H1 (cell line): ENCODE measurements at regions not wholly inside any gene's neighbourhood (a gene's known extent, or its start where the extent isn't known, plus 50 kb on each side); places are given as distances from the start of the nearest gene placed in this dataset.

Source experiments
- CTCF ChIA-PET: fragments of 300-600 bp; sonication (Branson Sonifier 250); formaldehyde crosslinking; loops from one replicate; lab custom pipeline; 2021; ENCODE audit not compliant: partially characterized antibody; lab: Charles Lee
- POLR2A ChIA-PET: fragments of 300-600 bp; sonication (Branson Sonifier 250); formaldehyde crosslinking; loops from one replicate; lab custom pipeline; 2021; ENCODE audit warnings: inconsistent platforms; ENCODE audit not compliant: partially characterized antibody; lab: Charles Lee
- DNase-seq, 2 experiments: peaks; one replicate each; pipeline versions ENCODE4 v3.0.0 to v3.0.0-alpha.2; 2010 to 2022; ENCODE audit warnings: low spot score in 2 of 2, low read depth in 1 of 2, mixed read lengths in 1 of 2
- FAIRE-seq: peaks from 2 replicates; lab custom pipeline; 2011; peaks lifted over from hg19 to GRCh38; lab: Jason Lieb, UNC
- H2AFZ ChIP-seq: 2 replicates; pipeline ENCODE4 v1.8.1; 2012; ENCODE audit warnings: low read length, inconsistent platforms
- H2AK5ac ChIP-seq: 2 replicates; pipeline ENCODE4 v1.6.1; 2013; ENCODE audit warnings: low read depth, low read length
- H2BK120ac ChIP-seq: replicated peaks from 2 replicates; pipeline ENCODE3; 2013; ENCODE audit warnings: low read depth, low read length, inconsistent platforms
- H2BK12ac ChIP-seq: 2 replicates; pipeline ENCODE4 v1.6.1; 2013; ENCODE audit warnings: low read depth, low read length
- H2BK15ac ChIP-seq: 2 replicates; pipeline ENCODE4 v1.6.1; 2013; ENCODE audit warnings: low read length
- H2BK20ac ChIP-seq: 2 replicates; pipeline ENCODE4 v1.6.1; 2013; ENCODE audit warnings: low read length
- H2BK5ac ChIP-seq: 2 replicates; pipeline ENCODE4 v1.6.1; 2013; ENCODE audit warnings: low read depth, low read length
- H3K14ac ChIP-seq: 2 replicates; pipeline ENCODE4 v1.6.1; 2013; ENCODE audit warnings: inconsistent platforms; ENCODE audit not compliant: insufficient read length
- H3K18ac ChIP-seq: 2 replicates; pipeline ENCODE4 v1.6.1; 2013; ENCODE audit warnings: low read length; ENCODE audit errors: extremely low read depth
- H3K23ac ChIP-seq: 2 replicates; pipeline ENCODE4 v1.6.1; 2013; ENCODE audit warnings: inconsistent platforms; ENCODE audit not compliant: insufficient read length
- H3K23me2 ChIP-seq: 2 replicates; pipeline ENCODE4 v1.6.1; 2013; ENCODE audit warnings: low read depth, low read length
- H3K27ac ChIP-seq: 2 replicates; pipeline ENCODE4 v1.6.1; 2011; ENCODE audit warnings: low read depth, low read length, inconsistent platforms
- H3K27me3 ChIP-seq, 4 experiments: replicated peaks in 1 of 4; 1 replicate in 1 of 4; 2 replicates in 3 of 4; pipeline versions ENCODE4 v1.6.1 to v1.8.1; 2011 to 2013; ENCODE audit warnings: low read length in 3 of 4, mild to moderate bottlenecking in 3 of 4, inconsistent platforms in 2 of 4, mixed read lengths in 2 of 4, moderate library complexity in 1 of 4; ENCODE audit not compliant: control insufficient read depth in 3 of 4, insufficient read depth in 3 of 4; ENCODE audit errors: extremely low read depth in 1 of 4
- H3K36me3 ChIP-seq, 4 experiments: 2 replicates each; pipeline versions ENCODE4 v1.6.1 to v1.8.1; 2011 to 2013; ENCODE audit warnings: mild to moderate bottlenecking in 4 of 4, low read length in 3 of 4, moderate library complexity in 2 of 4, control low read depth in 1 of 4, inconsistent platforms in 1 of 4; ENCODE audit not compliant: insufficient read depth in 4 of 4, control insufficient read depth in 2 of 4
- H3K4ac ChIP-seq: replicated peaks from 2 replicates; pipeline ENCODE3; 2013; ENCODE audit warnings: low read length, low read depth, mixed read lengths, inconsistent platforms; ENCODE audit not compliant: insufficient read length
- H3K4me1 ChIP-seq, 4 experiments: replicated peaks in 1 of 4; 1 replicate in 1 of 4; 2 replicates in 3 of 4; pipeline versions ENCODE4 v1.6.1 to v1.8.1; 2011 to 2013; ENCODE audit warnings: low read length in 3 of 4, inconsistent platforms in 2 of 4, mixed read lengths in 1 of 4; ENCODE audit not compliant: insufficient read depth in 4 of 4, control insufficient read depth in 3 of 4
- H3K4me2 ChIP-seq, 2 experiments: 2 replicates each; pipeline versions ENCODE4 v1.6.1 to v1.8.1; 2011 to 2013; ENCODE audit warnings: low read depth in 2 of 2, low read length in 2 of 2, control low read depth in 1 of 2, inconsistent platforms in 1 of 2, mild to moderate bottlenecking in 1 of 2; ENCODE audit not compliant: insufficient read depth in 1 of 2
- H3K4me3 ChIP-seq, 4 experiments: fragments of 200-600, 300-600 bp in 1 of 4; sonication (generic), shearing (Covaris generic), sonication (Bioruptor Twin) in 1 of 4; 2 replicates each; pipeline versions ENCODE4 v1.5.1 to v1.8.1; 2011 to 2016; ENCODE audit warnings: low read length in 4 of 4, low read depth in 3 of 4, control low read depth in 2 of 4, inconsistent platforms in 2 of 4, mild to moderate bottlenecking in 2 of 4, mixed read lengths in 1 of 4, moderate library complexity in 1 of 4; ENCODE audit not compliant: insufficient read depth in 2 of 4; ENCODE audit errors: extremely low read depth in 1 of 4
- H3K56ac ChIP-seq: replicated peaks from 2 replicates; pipeline ENCODE3; 2013; ENCODE audit warnings: low read depth, mild to moderate bottlenecking, mixed read lengths, low read length, inconsistent platforms; ENCODE audit not compliant: insufficient read length
- H3K79me1 ChIP-seq: 2 replicates; pipeline ENCODE4 v1.6.1; 2013; ENCODE audit warnings: low read depth, low read length, control low read depth
- H3K79me2 ChIP-seq, 2 experiments: 2 replicates each; pipeline versions ENCODE4 v1.6.1 to v1.8.1; 2012 to 2013; ENCODE audit warnings: low read length in 2 of 2, mild to moderate bottlenecking in 2 of 2, inconsistent platforms in 1 of 2; ENCODE audit not compliant: insufficient read depth in 2 of 2, control insufficient read depth in 1 of 2
- H3K9ac ChIP-seq, 4 experiments: replicated peaks in 1 of 4; 1 replicate in 1 of 4; 2 replicates in 3 of 4; pipeline versions ENCODE4 v1.6.1 to v1.8.1; 2011 to 2013; ENCODE audit warnings: low read depth in 3 of 4, low read length in 3 of 4, control low read depth in 2 of 4, mild to moderate bottlenecking in 2 of 4, moderate library complexity in 2 of 4, inconsistent platforms in 1 of 4; ENCODE audit errors: extremely low read depth in 1 of 4
- H3K9me3 ChIP-seq, 2 experiments: 2 replicates each; pipeline versions ENCODE4 v1.6.1 to v1.8.1; 2012 to 2013; ENCODE audit warnings: mild to moderate bottlenecking in 2 of 2, moderate library complexity in 2 of 2, control low read depth in 1 of 2, inconsistent platforms in 1 of 2, low read depth in 1 of 2, low read length in 1 of 2, mixed read lengths in 1 of 2; ENCODE audit not compliant: insufficient read depth in 2 of 2
- H4K20me1 ChIP-seq, 2 experiments: replicated peaks in 1 of 2; 2 replicates each; pipeline versions ENCODE3 to v1.8.1; 2011 to 2013; ENCODE audit warnings: inconsistent platforms in 2 of 2, low read length in 2 of 2, mild to moderate bottlenecking in 1 of 2; ENCODE audit not compliant: insufficient read depth in 2 of 2, control insufficient read depth in 1 of 2
- H4K5ac ChIP-seq: 2 replicates; pipeline ENCODE4 v1.6.1; 2013; ENCODE audit warnings: low read length, low read depth, mixed read lengths, inconsistent platforms; ENCODE audit not compliant: insufficient read length
- H4K8ac ChIP-seq: 2 replicates; pipeline ENCODE4 v1.8.0; 2013; ENCODE audit warnings: mild to moderate bottlenecking, moderate library complexity, low read length, inconsistent platforms; ENCODE audit not compliant: insufficient read depth; ENCODE audit errors: extremely low read depth
- H4K91ac ChIP-seq: replicated peaks from 2 replicates; pipeline ENCODE3; 2013; ENCODE audit warnings: low read length, mixed read lengths, inconsistent platforms; ENCODE audit not compliant: insufficient read length
- CTBP2 ChIP-seq: IDR thresholded peaks from 2 replicates; pipeline ENCODE4 v1.7.0; 2011; ENCODE audit warnings: borderline replicate concordance, mild to moderate bottlenecking, moderate library complexity, mixed read lengths, low read length; ENCODE audit not compliant: insufficient read depth, insufficient read length
- EGR1 ChIP-seq: IDR thresholded peaks from 2 replicates; pipeline ENCODE4 v1.6.1; 2011; ENCODE audit warnings: low read depth, low read length, borderline replicate concordance
- TAF1 ChIP-seq: IDR thresholded peaks from 2 replicates; pipeline ENCODE4 v1.6.1; 2011; ENCODE audit warnings: mild to moderate bottlenecking, low read depth, low read length
- WGBS, 2 experiments: shearing (Covaris generic) in 1 of 2; methylation state at CpG; one replicate each; pipeline versions ENCODE4 v1.1.6 to v1.1.7; 2013 to 2015; ENCODE audit warnings: low lambda C conversion rate in 2 of 2, mixed read lengths in 2 of 2, inconsistent platforms in 1 of 2, low coverage in 1 of 2, missing lambda C conversion rate in 1 of 2; ENCODE audit not compliant: insufficient replicate concordance in 2 of 2, insufficient coverage in 1 of 2, insufficient read length in 1 of 2; ENCODE audit errors: extremely low coverage in 1 of 2, missing lambda C conversion rate in 1 of 2; 5-methylcytosine and 5-hydroxymethylcytosine counted together

DNA sequence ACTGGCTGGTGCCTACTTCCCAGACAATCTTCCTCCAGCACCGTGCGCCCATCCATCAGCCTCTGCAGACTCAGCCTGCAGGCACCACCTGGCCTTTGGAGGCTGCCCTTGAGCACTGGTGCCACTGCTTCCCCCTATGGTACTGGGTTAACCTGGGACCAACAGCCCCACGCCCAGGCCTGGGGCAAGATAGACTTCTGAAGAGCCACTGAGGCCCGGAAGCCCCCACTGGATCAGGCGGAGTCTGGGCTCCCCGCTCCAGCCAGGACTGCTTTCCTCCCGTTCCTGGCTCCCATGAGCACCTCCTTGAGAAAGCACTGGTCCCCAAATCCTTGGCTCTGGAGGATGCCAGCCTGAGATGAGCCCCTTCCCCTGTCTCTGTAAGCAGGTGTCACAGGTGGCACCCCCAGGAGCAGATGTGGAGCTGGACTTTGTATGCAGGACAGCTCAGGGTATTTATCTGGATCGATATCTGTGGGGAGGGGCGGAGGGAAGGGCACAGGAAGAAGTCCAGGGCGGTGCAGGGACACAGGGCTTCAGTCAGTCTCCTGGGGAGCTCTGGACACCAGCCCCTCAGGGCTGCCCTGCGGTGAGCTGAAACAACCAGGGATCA, 206.5 kb upstream of the PPP2R2D start:
- FAIRE-seq = no peak
- no peak overlapping the region for H2AFZ ChIP-seq
- no peak overlapping the region for H4K8ac ChIP-seq
- H3K36me3 ChIP-seq = no peaks in the 10 kb centered on the region
- ChIA-PET CTCF (interaction anchor here (0.9 to 1.8 kb wide), 3 partner anchors 34 to 120 kb away, joined by 3 to 6 read pairs (median 3); no protein-coding TSS in a partner anchor), POLR2A (interaction anchor here (1.2 kb wide), 1 partner anchor 179 kb away, joined by 3 read pairs; no protein-coding TSS in a partner anchor)
- no peak overlapping the region for H3K4ac ChIP-seq
- H2BK5ac ChIP-seq = no peak overlapping the region
- WGBS, 2 experiments = 90% methylated on average over 6 of the region's 11 CpGs; no CpG with 5 or more reads in 1 of the 2 experiments
- H3K18ac ChIP-seq = no peak overlapping the region
- no peak overlapping the region for H2AK5ac ChIP-seq
- no peak for DNase-seq
- no peaks in the 10 kb centered on the region; a peak in 1 of 7 replicates for H3K27me3 ChIP-seq
- H3K9ac ChIP-seq = no peak overlapping the region
- H2BK20ac ChIP-seq = no peak overlapping the region
- H3K9me3 ChIP-seq = no peaks in the 10 kb centered on the region
- H3K14ac ChIP-seq = no peak overlapping the region
- no peaks in the 10 kb centered on the region for H3K4me1 ChIP-seq
- H3K23me2 ChIP-seq = peaks cover 3% of the 10 kb centered on the region; the same call in 1 of the 2 replicates
- H3K79me2 ChIP-seq = no peaks in the 10 kb centered on the region
- no peak overlapping the region for H2BK120ac ChIP-seq
- H3K4me2 ChIP-seq = no peak overlapping the region
- H4K91ac ChIP-seq = no peak overlapping the region
- no peak overlapping the region for H3K56ac ChIP-seq
- H4K20me1 ChIP-seq = no peaks in the 10 kb centered on the region
- no peak overlapping the region for H3K27ac ChIP-seq
- H3K79me1 ChIP-seq = no peaks in the 10 kb centered on the region; the same call in 1 of the 2 replicates
- no peak overlapping the region for H3K23ac ChIP-seq
- H2BK12ac ChIP-seq = no peak overlapping the region
- H4K5ac ChIP-seq = no peak overlapping the region
- no peak overlapping the region for H3K4me3 ChIP-seq
- no peak for TF ChIP-seq TAF1
- no peak for TF ChIP-seq EGR1
- TF ChIP-seq CTBP2 = no peak
- H2BK15ac ChIP-seq = no peak overlapping the region
